ENCODE measurements at regions not wholly inside any gene's neighbourhood (a gene's known extent, or its start where the extent isn't known, plus 50 kb on each side); places are given as distances from the start of the nearest gene placed in this dataset.

DNA sequence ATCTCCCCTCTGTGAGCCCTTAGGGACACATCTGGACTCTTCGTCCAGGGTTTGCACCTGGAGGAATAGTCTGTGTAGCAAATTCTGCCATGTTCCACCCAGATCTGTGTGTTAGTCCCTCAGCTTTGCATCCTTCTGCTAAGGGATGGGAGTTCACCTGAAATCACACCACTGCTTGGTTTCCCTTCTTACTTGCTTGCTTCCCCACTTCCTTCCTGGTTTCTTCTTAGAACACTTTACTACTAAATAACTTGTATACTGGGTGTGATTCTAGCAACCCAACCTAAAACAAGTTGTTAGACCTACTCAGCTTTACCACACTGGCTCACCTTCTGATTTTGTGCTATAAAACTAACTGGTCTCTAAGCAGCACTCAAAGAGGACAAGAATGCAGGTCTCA is 202.6 kb upstream of the MAP3K1 start:
- 81 to 91% (median 82%) methylated on average over 1 of the region's 1 CpG for WGBS, 5 donors
- Histone ChIP-seq H3K4me3 (no peak overlapping the region), H3K36me3 (no peaks in the 10 kb centered on the region), H3K27ac (no peak overlapping the region), H3K9me3 (peaks cover 0 to 15% (median 5%) of the 10 kb centered on the region in 4 donors), H3K4me1 (peaks cover 9 to 31% (median 15%) of the 10 kb centered on the region in 4 donors), H3K27me3 (no peaks in the 10 kb centered on the region)
- intact Hi-C loops (cut with DNase I; ENCODE audit: low total_unique reads): no loop called here
- TF ChIP-seq EP300 (IDR thresholded peaks at IDR 0.05) (no peak), POLR2AphosphoS5 (IDR thresholded peaks at IDR 0.05) (no peak), POLR2A (IDR thresholded peaks at IDR 0.05) (no peak)
- TF ChIP-seq, protein P1, sequence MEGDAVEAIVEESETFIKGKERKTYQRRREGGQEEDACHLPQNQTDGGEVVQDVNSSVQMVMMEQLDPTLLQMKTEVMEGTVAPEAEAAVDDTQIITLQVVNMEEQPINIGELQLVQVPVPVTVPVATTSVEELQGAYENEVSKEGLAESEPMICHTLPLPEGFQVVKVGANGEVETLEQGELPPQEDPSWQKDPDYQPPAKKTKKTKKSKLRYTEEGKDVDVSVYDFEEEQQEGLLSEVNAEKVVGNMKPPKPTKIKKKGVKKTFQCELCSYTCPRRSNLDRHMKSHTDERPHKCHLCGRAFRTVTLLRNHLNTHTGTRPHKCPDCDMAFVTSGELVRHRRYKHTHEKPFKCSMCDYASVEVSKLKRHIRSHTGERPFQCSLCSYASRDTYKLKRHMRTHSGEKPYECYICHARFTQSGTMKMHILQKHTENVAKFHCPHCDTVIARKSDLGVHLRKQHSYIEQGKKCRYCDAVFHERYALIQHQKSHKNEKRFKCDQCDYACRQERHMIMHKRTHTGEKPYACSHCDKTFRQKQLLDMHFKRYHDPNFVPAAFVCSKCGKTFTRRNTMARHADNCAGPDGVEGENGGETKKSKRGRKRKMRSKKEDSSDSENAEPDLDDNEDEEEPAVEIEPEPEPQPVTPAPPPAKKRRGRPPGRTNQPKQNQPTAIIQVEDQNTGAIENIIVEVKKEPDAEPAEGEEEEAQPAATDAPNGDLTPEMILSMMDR (IDR thresholded peaks at IDR 0.05): no peak
- DNase-seq: no peak

- Histone ChIP-seq H3K4me1 (peaks cover 9 to 31% (median 15%) of the 10 kb centered on the region in 4 donors), H3K27me3 (no peaks in the 10 kb centered on the region), H3K4me3 (no peak overlapping the region), H3K36me3 (no peaks in the 10 kb centered on the region), H3K27ac (no peak overlapping the region), H3K9me3 (peaks cover 0 to 11% (median 3%) of the 10 kb centered on the region in 4 donors)
- 78 to 94% (median 87%) methylated on average over 2 of the region's 2 CpGs for WGBS, 5 donors
- DNase-seq: no peak
- TF ChIP-seq POLR2A (IDR thresholded peaks at IDR 0.05) (no peak), EP300 (IDR thresholded peaks at IDR 0.05) (no peak), POLR2AphosphoS5 (IDR thresholded peaks at IDR 0.05) (no peak)
- TF ChIP-seq, protein P1 (IDR thresholded peaks at IDR 0.05): no peak
- intact Hi-C loops (cut with DNase I; ENCODE audit: low total_unique reads): no loop called here
Measured at GRCh38 chr5:56612353-56612752, 203.0 kb upstream of the MAP3K1 start.

DNA sequence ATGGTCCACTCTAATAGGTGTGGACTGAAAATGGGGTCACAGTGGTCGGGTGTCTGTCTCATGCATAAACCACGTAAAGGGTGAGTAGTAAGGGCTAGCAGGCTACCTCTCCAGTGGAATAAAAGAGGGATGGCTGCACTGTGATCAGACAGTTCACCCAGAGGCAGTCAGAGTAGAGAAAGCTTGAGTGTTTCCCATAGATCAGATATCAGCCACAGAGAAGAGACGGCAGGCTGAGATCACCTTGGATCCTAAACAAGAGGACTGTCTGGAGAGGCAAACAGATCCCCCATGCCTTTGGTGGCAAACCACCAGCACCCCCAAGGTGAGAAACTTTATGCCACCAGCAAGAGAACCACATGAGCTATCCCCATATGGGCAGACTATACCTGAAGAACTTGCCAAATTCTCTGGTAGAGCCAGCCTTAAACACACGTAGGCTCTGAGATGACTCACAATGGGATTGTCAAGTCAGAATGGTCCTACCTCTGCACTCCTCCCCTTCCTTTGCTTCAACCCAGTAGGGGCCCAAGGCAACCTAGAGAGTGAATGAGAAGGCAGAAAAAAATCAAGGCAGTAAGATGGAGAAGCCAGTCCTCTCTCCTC is 205.2 kb upstream of the MAP3K1 start:
- Histone ChIP-seq H3K9me3 (peaks cover 0 to 8% (median 2%) of the 10 kb centered on the region in 4 donors), H3K4me1 (peaks cover 1 to 16% (median 3%) of the 10 kb centered on the region in 4 donors), H3K27ac (no peak overlapping the region), H3K4me3 (no peak overlapping the region), H3K27me3 (no peaks in the 10 kb centered on the region), H3K36me3 (no peaks in the 10 kb centered on the region)
- 83 to 88% (median 84%) methylated on average over 4 of the region's 4 CpGs for WGBS, 5 donors
- TF ChIP-seq, protein P1 (IDR thresholded peaks at IDR 0.05): no peak
- TF ChIP-seq EP300 (IDR thresholded peaks at IDR 0.05) (no peak), POLR2A (IDR thresholded peaks at IDR 0.05) (no peak), POLR2AphosphoS5 (IDR thresholded peaks at IDR 0.05) (no peak)
- DNase-seq: no peak
- intact Hi-C loops (cut with DNase I; ENCODE audit: low total_unique reads): no loop called here

DNA sequence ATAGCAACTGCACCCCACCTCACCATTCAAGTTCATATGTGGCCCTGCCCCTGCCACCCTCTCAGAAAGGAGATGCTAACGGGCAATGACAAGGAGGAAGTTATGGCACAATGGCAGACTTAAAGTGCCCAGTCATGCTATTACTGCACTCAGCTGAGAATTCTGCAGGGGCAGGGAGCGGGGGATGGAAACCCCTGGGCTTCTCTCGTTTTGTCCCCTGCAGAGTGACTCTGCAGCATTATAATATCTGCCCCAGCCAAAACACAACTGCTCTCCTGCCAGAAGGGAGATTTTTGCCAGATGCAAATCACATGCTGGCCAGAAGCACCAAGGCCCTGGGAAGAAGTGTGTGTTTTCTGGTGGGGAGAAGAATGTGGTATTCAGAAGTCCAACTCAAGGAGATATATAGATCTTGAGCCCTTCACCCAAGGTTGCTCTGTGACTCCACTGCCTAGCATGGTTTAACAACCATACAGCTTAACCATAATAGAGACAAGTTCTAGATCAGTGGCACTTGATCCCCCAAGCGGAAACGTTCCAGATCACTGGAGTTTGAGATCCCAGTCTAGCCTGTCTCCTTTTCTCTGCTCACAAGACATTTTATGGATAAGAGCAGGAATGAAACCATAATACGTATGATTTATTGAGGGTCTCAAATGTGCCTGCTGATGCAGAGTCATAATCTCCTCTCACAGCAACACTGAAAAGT is 207.0 kb upstream of the MAP3K1 start:
- H3K9me3 ChIP-seq: peaks cover 0 to 8% (median 2%) of the 10 kb centered on the region in 4 donors
- peaks cover 0 to 14% (median 2%) of the 10 kb centered on the region in 4 donors for H3K4me1 ChIP-seq
- TF ChIP-seq EP300 (IDR thresholded peaks at IDR 0.05) (no peak), POLR2A (IDR thresholded peaks at IDR 0.05) (no peak), POLR2AphosphoS5 (IDR thresholded peaks at IDR 0.05) (no peak)
- TF ChIP-seq, protein P1 (IDR thresholded peaks at IDR 0.05): no peak
- H3K27ac ChIP-seq: peak overlapping the region in 1 of 5 donors; percentile 47
- no peaks in the 10 kb centered on the region for H3K27me3 ChIP-seq
- WGBS, 5 donors: 81 to 86% (median 83%) methylated on average over 6 of the region's 6 CpGs
- intact Hi-C loops (cut with DNase I; ENCODE audit: low total_unique reads): no loop called here
- H3K4me3 ChIP-seq: no peak overlapping the region
- no peak for DNase-seq
- H3K36me3 ChIP-seq: no peaks in the 10 kb centered on the region

All from stomach (tissue), 8 donors.